CD4-positive, alpha-beta T cell (primary cell): ENCODE measurements at regions not wholly inside any gene's neighbourhood (a gene's known extent, or its start where the extent isn't known, plus 50 kb on each side); places are given as distances from the start of the nearest gene placed in this dataset.

ENCODE experiments used
- ATAC-seq: fragments of 200-7000 bp; cut with Tn5 transposase; one replicate; pipeline ENCODE4 v1.10.0; 2022; ENCODE audit warnings: mild to moderate bottlenecking; ENCODE audit not compliant: poor library complexity
- CTCF ChIA-PET: fragments of 350-600 bp; sonication (Branson Sonifier 250); formaldehyde crosslinking; loops from one replicate; lab custom pipeline; 2021; ENCODE audit warnings: antibody characterized with exemption, inconsistent platforms; lab: Charles Lee
- POLR2A ChIA-PET: fragments of 350-600 bp; sonication (Branson Sonifier 250); formaldehyde crosslinking; loops from one replicate; lab custom pipeline; 2021; ENCODE audit warnings: antibody characterized with exemption, inconsistent platforms; lab: Charles Lee
- DNase-seq, 14 experiments: peaks; one replicate each; pipeline ENCODE4 v3.0.0-alpha.2; 2013 to 2020; ENCODE audit warnings: mixed read lengths in 2 of 14
- H3K27ac ChIP-seq, 2 donors: one replicate each; pipeline versions ENCODE4 v1.5.1 to v1.7.0; 2013; ENCODE audit warnings: low read length in 2 of 2, low read depth in 1 of 2, mild to moderate bottlenecking in 1 of 2
- H3K27me3 ChIP-seq, 2 experiments: 1 replicate in 1 of 2; 2 replicates in 1 of 2; pipeline versions ENCODE4 v1.6.1 to v1.7.0; 2013; ENCODE audit warnings: low read length in 2 of 2, control low read depth in 1 of 2, mild to moderate bottlenecking in 1 of 2, moderate library complexity in 1 of 2; ENCODE audit not compliant: insufficient read depth in 2 of 2, control insufficient read depth in 1 of 2
- H3K36me3 ChIP-seq: one replicate; pipeline ENCODE4 v1.6.1; 2013; ENCODE audit warnings: low read length, control low read depth; ENCODE audit not compliant: insufficient read depth
- H3K4me1 ChIP-seq: one replicate; pipeline ENCODE4 v1.6.1; 2013; ENCODE audit warnings: low read length, control low read depth; ENCODE audit not compliant: insufficient read depth
- H3K4me3 ChIP-seq: one replicate; pipeline ENCODE4 v1.5.1; 2013; ENCODE audit warnings: mild to moderate bottlenecking, low read length, moderate library complexity
- H3K9me3 ChIP-seq, 2 experiments: 1 replicate in 1 of 2; 2 replicates in 1 of 2; pipeline versions ENCODE4 v1.6.1 to v1.7.0; 2013; ENCODE audit warnings: low read length in 2 of 2, mild to moderate bottlenecking in 2 of 2, control low read depth in 1 of 2, moderate library complexity in 1 of 2; ENCODE audit not compliant: control insufficient read depth in 1 of 2, insufficient read depth in 1 of 2
- H3K27ac Mint-ChIP-seq: one replicate; pipeline ENCODE4 v1.8.0; 2020; ENCODE audit warnings: mixed read lengths
- H3K27me3 Mint-ChIP-seq: one replicate; pipeline ENCODE4 v1.8.0; 2021; ENCODE audit warnings: mixed read lengths
- H3K36me3 Mint-ChIP-seq: one replicate; pipeline ENCODE4 v1.8.0; 2021; ENCODE audit warnings: low read depth, mixed read lengths
- H3K4me1 Mint-ChIP-seq: one replicate; pipeline ENCODE4 v1.8.0; 2021; ENCODE audit warnings: low read depth, mixed read lengths
- H3K4me3 Mint-ChIP-seq: one replicate; pipeline ENCODE4 v1.8.0; 2020; ENCODE audit warnings: mild to moderate bottlenecking, mixed read lengths
- H3K9me3 Mint-ChIP-seq: one replicate; pipeline ENCODE4 v1.8.0; 2020; ENCODE audit warnings: mixed read lengths
- intact Hi-C, 2 experiments: fragments of 100-400 bp; cut with DNase I in 1 of 2; cut with micrococcal nuclease in 1 of 2; formaldehyde crosslinking; loops; one replicate each; pipeline versions ENCODE4 v1.15.1 to v1.9.0; 2023 to 2025; cut with DNase I, micrococcal nuclease
- TF ChIP-seq, protein P1 (sequence below): fragments of 200-600 bp; IDR thresholded peaks from one replicate; pipeline ENCODE4 v1.8.0; 2022; ENCODE audit warnings: antibody characterized with exemption, mild to moderate bottlenecking

GRCh38 chr13:56314765-56315164 is 826.0 kb upstream of the PRR20A start:
- Mint-ChIP-seq H3K9me3 (peaks cover 22% of the 10 kb centered on the region), H3K36me3 (no peaks in the 10 kb centered on the region), H3K27me3 (no peaks in the 10 kb centered on the region), H3K27ac (no peak overlapping the region), H3K4me1 (no peaks in the 10 kb centered on the region), H3K4me3 (no peak overlapping the region)
- TF ChIP-seq, protein P1, sequence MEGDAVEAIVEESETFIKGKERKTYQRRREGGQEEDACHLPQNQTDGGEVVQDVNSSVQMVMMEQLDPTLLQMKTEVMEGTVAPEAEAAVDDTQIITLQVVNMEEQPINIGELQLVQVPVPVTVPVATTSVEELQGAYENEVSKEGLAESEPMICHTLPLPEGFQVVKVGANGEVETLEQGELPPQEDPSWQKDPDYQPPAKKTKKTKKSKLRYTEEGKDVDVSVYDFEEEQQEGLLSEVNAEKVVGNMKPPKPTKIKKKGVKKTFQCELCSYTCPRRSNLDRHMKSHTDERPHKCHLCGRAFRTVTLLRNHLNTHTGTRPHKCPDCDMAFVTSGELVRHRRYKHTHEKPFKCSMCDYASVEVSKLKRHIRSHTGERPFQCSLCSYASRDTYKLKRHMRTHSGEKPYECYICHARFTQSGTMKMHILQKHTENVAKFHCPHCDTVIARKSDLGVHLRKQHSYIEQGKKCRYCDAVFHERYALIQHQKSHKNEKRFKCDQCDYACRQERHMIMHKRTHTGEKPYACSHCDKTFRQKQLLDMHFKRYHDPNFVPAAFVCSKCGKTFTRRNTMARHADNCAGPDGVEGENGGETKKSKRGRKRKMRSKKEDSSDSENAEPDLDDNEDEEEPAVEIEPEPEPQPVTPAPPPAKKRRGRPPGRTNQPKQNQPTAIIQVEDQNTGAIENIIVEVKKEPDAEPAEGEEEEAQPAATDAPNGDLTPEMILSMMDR: no peak
- Histone ChIP-seq H3K9me3 (peaks cover 0 to 5% of the 10 kb centered on the region in 2 experiments), H3K36me3 (no peaks in the 10 kb centered on the region), H3K4me3 (no peak overlapping the region), H3K4me1 (no peaks in the 10 kb centered on the region), H3K27ac (no peak overlapping the region), H3K27me3 (no peaks in the 10 kb centered on the region)
- no peak for DNase-seq
- POLR2A ChIA-PET: no interaction called here
- CTCF ChIA-PET: interaction anchor here (0.8 kb wide), 1 partner anchor 9 kb away, joined by 3 read pairs; no protein-coding TSS in a partner anchor
- no peak for ATAC-seq
- intact Hi-C loops: no loop called here

- no peak overlapping the region for H3K27ac Mint-ChIP-seq
- no peaks in the 10 kb centered on the region for H3K27me3 ChIP-seq
- H3K36me3 Mint-ChIP-seq: no peaks in the 10 kb centered on the region
- no peaks in the 10 kb centered on the region for H3K27me3 Mint-ChIP-seq
- H3K36me3 ChIP-seq: no peaks in the 10 kb centered on the region
- H3K9me3 ChIP-seq: peaks cover 0 to 5% of the 10 kb centered on the region in 2 experiments
- ATAC-seq (no peak), DNase-seq (no peak)
- peaks cover 14% of the 10 kb centered on the region for H3K9me3 Mint-ChIP-seq
- no peaks in the 10 kb centered on the region for H3K4me1 ChIP-seq
- ChIA-PET POLR2A (no interaction called here), CTCF (no interaction called here)
- H3K4me1 Mint-ChIP-seq: no peaks in the 10 kb centered on the region
- no peak overlapping the region for H3K27ac ChIP-seq
- TF ChIP-seq, protein P1: no peak
- no peak overlapping the region for H3K4me3 ChIP-seq
- intact Hi-C loops: no loop called here
- H3K4me3 Mint-ChIP-seq: no peak overlapping the region
These were observed 822.9 kb upstream of the PRR20A start for GRCh38 chr13:56317841-56318240.

DNA sequence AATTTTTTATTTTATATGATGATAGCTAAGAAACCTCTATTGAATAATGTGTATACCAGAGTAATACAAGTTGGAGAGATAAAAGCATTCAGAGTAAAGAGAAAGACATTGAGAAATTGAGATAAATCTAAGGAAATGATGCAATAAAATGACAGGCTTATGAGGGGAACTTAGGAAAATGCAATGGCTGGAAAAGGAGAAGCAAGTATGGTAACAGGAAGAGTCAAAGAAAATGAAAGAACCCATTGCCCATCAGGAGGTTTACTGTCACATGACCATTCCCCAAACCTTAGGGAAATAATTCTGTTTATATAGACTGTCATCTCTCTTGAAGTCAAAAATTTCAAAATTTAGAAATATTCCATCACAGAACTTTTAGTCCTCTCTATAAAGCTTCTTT is 808.0 kb upstream of the PRR20A start:
- TF ChIP-seq, protein P1: no peak
- Mint-ChIP-seq H3K27me3 (no peaks in the 10 kb centered on the region), H3K4me3 (no peak overlapping the region), H3K36me3 (no peaks in the 10 kb centered on the region), H3K27ac (no peak overlapping the region), H3K9me3 (peaks cover 21% of the 10 kb centered on the region), H3K4me1 (no peaks in the 10 kb centered on the region)
- intact Hi-C loops: no loop called here
- DNase-seq (no peak), ATAC-seq (no peak)
- CTCF ChIA-PET: no interaction called here
- Histone ChIP-seq H3K27ac (no peak overlapping the region), H3K4me1 (no peaks in the 10 kb centered on the region), H3K27me3 (no peaks in the 10 kb centered on the region), H3K9me3 (no peaks in the 10 kb centered on the region), H3K36me3 (no peaks in the 10 kb centered on the region), H3K4me3 (no peak overlapping the region)
- POLR2A ChIA-PET: no interaction called here
